CD4-positive, alpha-beta T cell (primary cell): ENCODE measurements at regions not wholly inside any gene's neighbourhood (a gene's known extent, or its start where the extent isn't known, plus 50 kb on each side); places are given as distances from the start of the nearest gene placed in this dataset.

Source experiments
- ATAC-seq: fragments of 200-7000 bp; cut with Tn5 transposase; one replicate; pipeline ENCODE4 v1.10.0; 2022; ENCODE audit warnings: mild to moderate bottlenecking; ENCODE audit not compliant: poor library complexity
- CTCF ChIA-PET: fragments of 350-600 bp; sonication (Branson Sonifier 250); formaldehyde crosslinking; loops from one replicate; lab custom pipeline; 2021; ENCODE audit warnings: antibody characterized with exemption, inconsistent platforms; lab: Charles Lee
- POLR2A ChIA-PET: fragments of 350-600 bp; sonication (Branson Sonifier 250); formaldehyde crosslinking; loops from one replicate; lab custom pipeline; 2021; ENCODE audit warnings: antibody characterized with exemption, inconsistent platforms; lab: Charles Lee
- DNase-seq, 14 experiments: peaks; one replicate each; pipeline ENCODE4 v3.0.0-alpha.2; 2013 to 2020; ENCODE audit warnings: mixed read lengths in 2 of 14
- H3K27ac ChIP-seq, 2 donors: one replicate each; pipeline versions ENCODE4 v1.5.1 to v1.7.0; 2013; ENCODE audit warnings: low read length in 2 of 2, low read depth in 1 of 2, mild to moderate bottlenecking in 1 of 2
- H3K27me3 ChIP-seq, 2 experiments: 1 replicate in 1 of 2; 2 replicates in 1 of 2; pipeline versions ENCODE4 v1.6.1 to v1.7.0; 2013; ENCODE audit warnings: low read length in 2 of 2, control low read depth in 1 of 2, mild to moderate bottlenecking in 1 of 2, moderate library complexity in 1 of 2; ENCODE audit not compliant: insufficient read depth in 2 of 2, control insufficient read depth in 1 of 2
- H3K36me3 ChIP-seq: one replicate; pipeline ENCODE4 v1.6.1; 2013; ENCODE audit warnings: low read length, control low read depth; ENCODE audit not compliant: insufficient read depth
- H3K4me1 ChIP-seq: one replicate; pipeline ENCODE4 v1.6.1; 2013; ENCODE audit warnings: low read length, control low read depth; ENCODE audit not compliant: insufficient read depth
- H3K4me3 ChIP-seq: one replicate; pipeline ENCODE4 v1.5.1; 2013; ENCODE audit warnings: mild to moderate bottlenecking, low read length, moderate library complexity
- H3K9me3 ChIP-seq, 2 experiments: 1 replicate in 1 of 2; 2 replicates in 1 of 2; pipeline versions ENCODE4 v1.6.1 to v1.7.0; 2013; ENCODE audit warnings: low read length in 2 of 2, mild to moderate bottlenecking in 2 of 2, control low read depth in 1 of 2, moderate library complexity in 1 of 2; ENCODE audit not compliant: control insufficient read depth in 1 of 2, insufficient read depth in 1 of 2
- H3K27ac Mint-ChIP-seq: one replicate; pipeline ENCODE4 v1.8.0; 2020; ENCODE audit warnings: mixed read lengths
- H3K27me3 Mint-ChIP-seq: one replicate; pipeline ENCODE4 v1.8.0; 2021; ENCODE audit warnings: mixed read lengths
- H3K36me3 Mint-ChIP-seq: one replicate; pipeline ENCODE4 v1.8.0; 2021; ENCODE audit warnings: low read depth, mixed read lengths
- H3K4me1 Mint-ChIP-seq: one replicate; pipeline ENCODE4 v1.8.0; 2021; ENCODE audit warnings: low read depth, mixed read lengths
- H3K4me3 Mint-ChIP-seq: one replicate; pipeline ENCODE4 v1.8.0; 2020; ENCODE audit warnings: mild to moderate bottlenecking, mixed read lengths
- H3K9me3 Mint-ChIP-seq: one replicate; pipeline ENCODE4 v1.8.0; 2020; ENCODE audit warnings: mixed read lengths
- intact Hi-C, 2 experiments: fragments of 100-400 bp; cut with DNase I in 1 of 2; cut with micrococcal nuclease in 1 of 2; formaldehyde crosslinking; loops; one replicate each; pipeline versions ENCODE4 v1.15.1 to v1.9.0; 2023 to 2025; cut with DNase I, micrococcal nuclease
- TF ChIP-seq, protein P1 (sequence below): fragments of 200-600 bp; IDR thresholded peaks from one replicate; pipeline ENCODE4 v1.8.0; 2022; ENCODE audit warnings: antibody characterized with exemption, mild to moderate bottlenecking

DNA sequence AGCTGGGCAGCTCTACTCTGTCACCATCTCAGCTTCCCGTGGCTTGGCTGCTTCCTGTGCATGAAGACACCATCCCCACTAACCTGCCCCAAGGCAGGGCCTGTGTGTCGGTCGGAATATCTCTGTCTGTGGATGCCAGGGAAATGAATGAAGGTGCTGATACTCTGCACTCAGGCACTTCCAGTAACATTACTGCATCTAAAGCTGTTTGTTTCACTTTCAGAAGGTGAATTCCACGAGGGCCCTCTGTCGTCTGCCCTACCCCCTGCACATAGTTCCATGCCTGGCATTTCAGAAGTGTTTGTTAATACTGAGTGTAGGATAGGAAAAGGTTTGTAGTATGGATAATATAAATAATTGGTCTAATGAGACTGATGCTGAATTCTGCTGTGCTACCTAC lies 114.7 kb upstream of the GMDS start:
- Mint-ChIP-seq H3K9me3 (no peaks in the 10 kb centered on the region), H3K27ac (no peak overlapping the region), H3K4me1 (no peaks in the 10 kb centered on the region), H3K4me3 (no peak overlapping the region), H3K36me3 (peaks cover 4% of the 10 kb centered on the region), H3K27me3 (no peaks in the 10 kb centered on the region)
- no peak for ATAC-seq
- Histone ChIP-seq H3K36me3 (no peaks in the 10 kb centered on the region), H3K27ac (no peak overlapping the region), H3K9me3 (no peaks in the 10 kb centered on the region), H3K4me3 (no peak overlapping the region), H3K27me3 (no peaks in the 10 kb centered on the region), H3K4me1 (no peaks in the 10 kb centered on the region)
- TF ChIP-seq, protein P1, sequence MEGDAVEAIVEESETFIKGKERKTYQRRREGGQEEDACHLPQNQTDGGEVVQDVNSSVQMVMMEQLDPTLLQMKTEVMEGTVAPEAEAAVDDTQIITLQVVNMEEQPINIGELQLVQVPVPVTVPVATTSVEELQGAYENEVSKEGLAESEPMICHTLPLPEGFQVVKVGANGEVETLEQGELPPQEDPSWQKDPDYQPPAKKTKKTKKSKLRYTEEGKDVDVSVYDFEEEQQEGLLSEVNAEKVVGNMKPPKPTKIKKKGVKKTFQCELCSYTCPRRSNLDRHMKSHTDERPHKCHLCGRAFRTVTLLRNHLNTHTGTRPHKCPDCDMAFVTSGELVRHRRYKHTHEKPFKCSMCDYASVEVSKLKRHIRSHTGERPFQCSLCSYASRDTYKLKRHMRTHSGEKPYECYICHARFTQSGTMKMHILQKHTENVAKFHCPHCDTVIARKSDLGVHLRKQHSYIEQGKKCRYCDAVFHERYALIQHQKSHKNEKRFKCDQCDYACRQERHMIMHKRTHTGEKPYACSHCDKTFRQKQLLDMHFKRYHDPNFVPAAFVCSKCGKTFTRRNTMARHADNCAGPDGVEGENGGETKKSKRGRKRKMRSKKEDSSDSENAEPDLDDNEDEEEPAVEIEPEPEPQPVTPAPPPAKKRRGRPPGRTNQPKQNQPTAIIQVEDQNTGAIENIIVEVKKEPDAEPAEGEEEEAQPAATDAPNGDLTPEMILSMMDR: no peak
- intact Hi-C loops: no loop called here
- ChIA-PET POLR2A (no interaction called here), CTCF (no interaction called here)
- DNase-seq: no peak

DNA sequence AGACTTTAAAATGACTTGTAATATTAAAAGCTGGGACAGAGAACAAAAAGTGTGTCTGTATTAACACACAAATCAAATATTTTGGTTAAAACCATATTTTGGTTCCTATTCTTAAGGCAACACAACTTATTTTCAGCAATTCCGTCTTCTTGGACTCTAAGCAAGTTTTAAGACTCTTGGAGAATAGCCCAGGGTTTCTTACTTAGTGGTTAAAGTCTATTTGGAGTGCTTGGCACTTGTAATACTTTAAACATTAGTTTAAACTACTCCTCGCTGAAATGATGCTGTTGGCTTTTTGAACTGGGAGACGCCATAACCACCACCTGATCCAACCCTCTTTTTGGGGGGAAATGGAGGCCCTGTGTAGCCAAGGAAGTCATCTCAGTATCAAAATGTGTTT lies 109.7 kb upstream of the GMDS start:
- Histone ChIP-seq H3K27me3 (no peaks in the 10 kb centered on the region), H3K36me3 (no peaks in the 10 kb centered on the region), H3K4me3 (no peak overlapping the region), H3K27ac (no peak overlapping the region), H3K9me3 (no peaks in the 10 kb centered on the region), H3K4me1 (no peaks in the 10 kb centered on the region)
- TF ChIP-seq, protein P1: no peak
- Mint-ChIP-seq H3K4me3 (no peak overlapping the region), H3K4me1 (no peaks in the 10 kb centered on the region), H3K27me3 (no peaks in the 10 kb centered on the region), H3K27ac (no peak overlapping the region), H3K9me3 (no peaks in the 10 kb centered on the region), H3K36me3 (peaks cover 4% of the 10 kb centered on the region)
- ATAC-seq (no peak), DNase-seq (no peak)
- ChIA-PET CTCF (interaction anchor here (1.6 kb wide), 1 partner anchor 759 kb away, joined by 6 read pairs; no protein-coding TSS in a partner anchor), POLR2A (no interaction called here)
- intact Hi-C loops: loop anchor here (2.0 to 10.0 kb wide), 3 partner anchors 160 to 758 kb away; no protein-coding TSS in a partner anchor

DNA sequence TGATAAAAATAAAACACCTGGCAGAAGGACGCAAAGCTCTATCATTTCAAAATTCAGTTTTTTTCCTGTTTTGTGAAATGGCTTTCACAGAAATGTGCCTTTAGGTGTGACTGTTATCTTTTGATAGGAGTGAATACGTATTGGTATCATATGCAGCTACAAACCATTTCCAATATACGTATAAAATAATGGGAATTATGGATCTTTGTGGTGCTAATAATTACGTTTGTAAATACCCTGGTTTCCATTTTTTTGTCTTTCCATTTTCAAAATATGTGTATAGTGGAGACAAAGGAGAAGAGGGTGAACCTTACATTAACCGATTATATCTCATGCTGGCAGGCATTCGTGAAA lies 108.7 kb upstream of the GMDS start:
- H3K4me1 Mint-ChIP-seq: no peaks in the 10 kb centered on the region
- ChIA-PET CTCF (interaction anchor here (1.0 to 1.6 kb wide), 4 partner anchors 9 to 758 kb away, joined by 3 to 6 read pairs (median 3); no protein-coding TSS in a partner anchor), POLR2A (no interaction called here)
- no peak overlapping the region for H3K4me3 Mint-ChIP-seq
- no peak for ATAC-seq
- H3K36me3 Mint-ChIP-seq: no peaks in the 10 kb centered on the region
- Histone ChIP-seq H3K9me3 (no peaks in the 10 kb centered on the region), H3K4me3 (no peak overlapping the region), H3K36me3 (no peaks in the 10 kb centered on the region), H3K27ac (no peak overlapping the region), H3K27me3 (no peaks in the 10 kb centered on the region), H3K4me1 (no peaks in the 10 kb centered on the region)
- no peak overlapping the region for H3K27ac Mint-ChIP-seq
- intact Hi-C loops: loop anchor here (1.0 to 10.0 kb wide), 6 partner anchors 157 to 757 kb away; no protein-coding TSS in a partner anchor
- no peaks in the 10 kb centered on the region for H3K9me3 Mint-ChIP-seq
- H3K27me3 Mint-ChIP-seq: no peaks in the 10 kb centered on the region
- no peak for DNase-seq
- TF ChIP-seq, protein P1: peak; percentile 17
